ENCODE measurements at regions not wholly inside any gene's neighbourhood (a gene's known extent, or its start where the extent isn't known, plus 50 kb on each side); places are given as distances from the start of the nearest gene placed in this dataset.

DNA sequence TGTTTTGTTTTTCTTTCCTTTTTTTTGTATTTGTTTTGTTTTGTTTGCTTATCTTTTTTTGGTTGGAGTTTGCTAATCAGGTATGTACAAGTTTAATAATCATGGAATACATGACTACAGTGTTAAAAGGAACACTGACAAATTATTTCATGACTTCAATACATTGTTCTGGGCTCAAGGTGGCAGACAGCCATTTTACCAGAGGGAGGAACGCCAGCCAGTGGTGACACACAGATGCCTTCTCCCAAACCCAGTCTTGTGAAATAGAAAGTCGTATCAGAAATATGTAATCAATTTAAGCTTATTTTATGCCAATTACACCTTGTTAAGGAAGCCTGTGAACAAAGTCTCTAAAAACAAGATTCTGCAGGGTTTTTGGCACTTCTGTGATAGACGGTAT is 264.0 kb upstream of the EPHA4 start:
- Histone ChIP-seq H2AFZ (ENCODE audit: low read depth) (no peak overlapping the region), H3K4me2 (no peak overlapping the region), H3K9me3 (peaks cover 3% of the 10 kb centered on the region; the same call in 1 of the 2 replicates), H3K27ac (ENCODE audit: low read depth in 2 of 2, low read length in 1 of 2) (no peak overlapping the region), H3K9ac (no peak overlapping the region), H3K27me3 (ENCODE audit: insufficient read depth) (no peaks in the 10 kb centered on the region), H3K4me1 (ENCODE audit: control insufficient read depth in 1 of 2, insufficient read depth in 2 of 2, low read depth in 1 of 2, low read length in 1 of 2) (no peaks in the 10 kb centered on the region), H3F3A (replicated peaks; ENCODE audit: insufficient read depth) (no peaks in the 10 kb centered on the region), H3K36me3 (replicated peaks in 1 of 2; ENCODE audit: control insufficient read depth in 1 of 2, insufficient read depth in 2 of 2, low read length in 1 of 2) (no peaks in the 10 kb centered on the region), H3K79me2 (ENCODE audit: insufficient read depth) (no peaks in the 10 kb centered on the region), H3K9me2 (no peaks in the 10 kb centered on the region), H3K4me3 (ENCODE audit: low read depth in 2 of 2, low read length in 1 of 2) (no peak overlapping the region), H4K20me1 (ENCODE audit: insufficient read depth) (no peaks in the 10 kb centered on the region)
- no peak for TF ChIP-seq FOXJ3 (CRISPR knock-in tag; IDR thresholded peaks at IDR 0.05)
- TF ChIP-seq TAF1 (IDR thresholded peaks at IDR 0.05; ENCODE audit: borderline replicate concordance, low read depth, low read length), result no peak
- no peak for TF ChIP-seq NRF1 (IDR thresholded peaks at IDR 0.05; ENCODE audit: low read depth, low read length)
- TF ChIP-seq, protein P1, sequence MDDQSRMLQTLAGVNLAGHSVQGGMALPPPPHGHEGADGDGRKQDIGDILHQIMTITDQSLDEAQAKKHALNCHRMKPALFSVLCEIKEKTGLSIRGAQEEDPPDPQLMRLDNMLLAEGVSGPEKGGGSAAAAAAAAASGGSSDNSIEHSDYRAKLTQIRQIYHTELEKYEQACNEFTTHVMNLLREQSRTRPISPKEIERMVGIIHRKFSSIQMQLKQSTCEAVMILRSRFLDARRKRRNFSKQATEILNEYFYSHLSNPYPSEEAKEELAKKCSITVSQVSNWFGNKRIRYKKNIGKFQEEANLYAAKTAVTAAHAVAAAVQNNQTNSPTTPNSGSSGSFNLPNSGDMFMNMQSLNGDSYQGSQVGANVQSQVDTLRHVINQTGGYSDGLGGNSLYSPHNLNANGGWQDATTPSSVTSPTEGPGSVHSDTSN (IDR thresholded peaks at IDR 0.05), result no peak
- TF ChIP-seq CTCF (IDR thresholded peaks at IDR 0.05), result no peak
- TF ChIP-seq EP300 (IDR thresholded peaks at IDR 0.05; ENCODE audit: borderline replicate concordance in 1 of 2, low read depth in 1 of 2, low read length in 1 of 2), result no peak
- TF ChIP-seq, protein P2, sequence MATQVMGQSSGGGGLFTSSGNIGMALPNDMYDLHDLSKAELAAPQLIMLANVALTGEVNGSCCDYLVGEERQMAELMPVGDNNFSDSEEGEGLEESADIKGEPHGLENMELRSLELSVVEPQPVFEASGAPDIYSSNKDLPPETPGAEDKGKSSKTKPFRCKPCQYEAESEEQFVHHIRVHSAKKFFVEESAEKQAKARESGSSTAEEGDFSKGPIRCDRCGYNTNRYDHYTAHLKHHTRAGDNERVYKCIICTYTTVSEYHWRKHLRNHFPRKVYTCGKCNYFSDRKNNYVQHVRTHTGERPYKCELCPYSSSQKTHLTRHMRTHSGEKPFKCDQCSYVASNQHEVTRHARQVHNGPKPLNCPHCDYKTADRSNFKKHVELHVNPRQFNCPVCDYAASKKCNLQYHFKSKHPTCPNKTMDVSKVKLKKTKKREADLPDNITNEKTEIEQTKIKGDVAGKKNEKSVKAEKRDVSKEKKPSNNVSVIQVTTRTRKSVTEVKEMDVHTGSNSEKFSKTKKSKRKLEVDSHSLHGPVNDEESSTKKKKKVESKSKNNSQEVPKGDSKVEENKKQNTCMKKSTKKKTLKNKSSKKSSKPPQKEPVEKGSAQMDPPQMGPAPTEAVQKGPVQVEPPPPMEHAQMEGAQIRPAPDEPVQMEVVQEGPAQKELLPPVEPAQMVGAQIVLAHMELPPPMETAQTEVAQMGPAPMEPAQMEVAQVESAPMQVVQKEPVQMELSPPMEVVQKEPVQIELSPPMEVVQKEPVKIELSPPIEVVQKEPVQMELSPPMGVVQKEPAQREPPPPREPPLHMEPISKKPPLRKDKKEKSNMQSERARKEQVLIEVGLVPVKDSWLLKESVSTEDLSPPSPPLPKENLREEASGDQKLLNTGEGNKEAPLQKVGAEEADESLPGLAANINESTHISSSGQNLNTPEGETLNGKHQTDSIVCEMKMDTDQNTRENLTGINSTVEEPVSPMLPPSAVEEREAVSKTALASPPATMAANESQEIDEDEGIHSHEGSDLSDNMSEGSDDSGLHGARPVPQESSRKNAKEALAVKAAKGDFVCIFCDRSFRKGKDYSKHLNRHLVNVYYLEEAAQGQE (IDR thresholded peaks at IDR 0.05; ENCODE audit: low read depth, low read length), result no peak
- TF ChIP-seq, protein P3, sequence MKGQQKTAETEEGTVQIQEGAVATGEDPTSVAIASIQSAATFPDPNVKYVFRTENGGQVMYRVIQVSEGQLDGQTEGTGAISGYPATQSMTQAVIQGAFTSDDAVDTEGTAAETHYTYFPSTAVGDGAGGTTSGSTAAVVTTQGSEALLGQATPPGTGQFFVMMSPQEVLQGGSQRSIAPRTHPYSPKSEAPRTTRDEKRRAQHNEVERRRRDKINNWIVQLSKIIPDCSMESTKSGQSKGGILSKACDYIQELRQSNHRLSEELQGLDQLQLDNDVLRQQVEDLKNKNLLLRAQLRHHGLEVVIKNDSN (IDR thresholded peaks at IDR 0.05; ENCODE audit: borderline replicate concordance, low read depth), result no peak
- 3% methylated on average over 3 of the region's 3 CpGs for WGBS (ENCODE audit: low lambda C conversion rate)
- CTCF ChIA-PET, result no interaction called here
- POLR2A ChIA-PET, result no interaction called here
- DNase-seq, result no peak

- ChIA-PET POLR2A (no interaction called here), CTCF (no interaction called here)
- H3K36me3 ChIP-seq (replicated peaks in 1 of 2; ENCODE audit: control insufficient read depth in 1 of 2, insufficient read depth in 2 of 2, low read length in 1 of 2), result no peaks in the 10 kb centered on the region
- DNase-seq, result no peak
- no peaks in the 10 kb centered on the region for H4K20me1 ChIP-seq (ENCODE audit: insufficient read depth)
- no peaks in the 10 kb centered on the region for H3K27me3 ChIP-seq (ENCODE audit: insufficient read depth)
- H3K9me3 ChIP-seq, result no peaks in the 10 kb centered on the region
- H3K4me3 ChIP-seq (ENCODE audit: low read depth in 2 of 2, low read length in 1 of 2), result no peak overlapping the region
- WGBS (ENCODE audit: low lambda C conversion rate), result 7% methylated on average over 2 of the region's 2 CpGs
- no peak overlapping the region for H3K27ac ChIP-seq (ENCODE audit: low read depth in 2 of 2, low read length in 1 of 2)
- H3K9me2 ChIP-seq, result no peaks in the 10 kb centered on the region
- no peak overlapping the region for H3K9ac ChIP-seq
- no peaks in the 10 kb centered on the region for H3K4me1 ChIP-seq (ENCODE audit: control insufficient read depth in 1 of 2, insufficient read depth in 2 of 2, low read depth in 1 of 2, low read length in 1 of 2)
- no peaks in the 10 kb centered on the region for H3K79me2 ChIP-seq (ENCODE audit: insufficient read depth)
- H3F3A ChIP-seq (replicated peaks; ENCODE audit: insufficient read depth), result no peaks in the 10 kb centered on the region
- H3K4me2 ChIP-seq, result no peak overlapping the region
- no peak overlapping the region for H2AFZ ChIP-seq (ENCODE audit: low read depth)
- TF ChIP-seq GABPA (IDR thresholded peaks at IDR 0.05; ENCODE audit: low read depth) (no peak), FOSL2 (IDR thresholded peaks at IDR 0.05; ENCODE audit: borderline replicate concordance, low read depth) (no peak), RCOR1 (IDR thresholded peaks at IDR 0.05; ENCODE audit: low read length) (no peak), CTCF (IDR thresholded peaks at IDR 0.05) (no peak), EP300 (IDR thresholded peaks at IDR 0.05; ENCODE audit: borderline replicate concordance in 1 of 2, low read depth in 1 of 2, low read length in 1 of 2) (no peak), RXRA (IDR thresholded peaks at IDR 0.05; ENCODE audit: borderline replicate concordance, low read depth) (no peak), TAF1 (IDR thresholded peaks at IDR 0.05; ENCODE audit: borderline replicate concordance, low read depth, low read length) (no peak), MXI1 (IDR thresholded peaks at IDR 0.05; ENCODE audit: low read depth, low read length) (no peak)
- TF ChIP-seq, protein P4, sequence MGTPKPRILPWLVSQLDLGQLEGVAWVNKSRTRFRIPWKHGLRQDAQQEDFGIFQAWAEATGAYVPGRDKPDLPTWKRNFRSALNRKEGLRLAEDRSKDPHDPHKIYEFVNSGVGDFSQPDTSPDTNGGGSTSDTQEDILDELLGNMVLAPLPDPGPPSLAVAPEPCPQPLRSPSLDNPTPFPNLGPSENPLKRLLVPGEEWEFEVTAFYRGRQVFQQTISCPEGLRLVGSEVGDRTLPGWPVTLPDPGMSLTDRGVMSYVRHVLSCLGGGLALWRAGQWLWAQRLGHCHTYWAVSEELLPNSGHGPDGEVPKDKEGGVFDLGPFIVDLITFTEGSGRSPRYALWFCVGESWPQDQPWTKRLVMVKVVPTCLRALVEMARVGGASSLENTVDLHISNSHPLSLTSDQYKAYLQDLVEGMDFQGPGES (IDR thresholded peaks at IDR 0.05; ENCODE audit: low read depth, low read length), result no peak
- TF ChIP-seq, protein P1 (IDR thresholded peaks at IDR 0.05), result no peak
Measured at GRCh38 chr2:221833966-221834365, 261.9 kb upstream of the EPHA4 start.
